GM13976 (cell line): ENCODE measurements at regions not wholly inside any gene's neighbourhood (a gene's known extent, or its start where the extent isn't known, plus 50 kb on each side); places are given as distances from the start of the nearest gene placed in this dataset.

Experiments
- DNase-seq: peaks from one replicate; pipeline ENCODE4 v3.0.0; 2012; ENCODE audit warnings: low spot score
- in situ Hi-C: fragments of 300-500 bp; cut with MboI; formaldehyde crosslinking; loops from one replicate; pipeline ENCODE4 v1.12.0; 2022; ENCODE audit warnings: low sequenced_read_pairs, mixed read lengths, inconsistent platforms; ENCODE audit not compliant: unreplicated experiment
- TF ChIP-seq, protein P1 (sequence below): IDR thresholded peaks from 2 replicates; pipeline ENCODE4 v1.5.1; 2012; ENCODE audit warnings: borderline replicate concordance, mild to moderate bottlenecking; ENCODE audit not compliant: insufficient read depth; ENCODE audit errors: extremely low read depth, missing control alignments, control extremely low read depth

DNA sequence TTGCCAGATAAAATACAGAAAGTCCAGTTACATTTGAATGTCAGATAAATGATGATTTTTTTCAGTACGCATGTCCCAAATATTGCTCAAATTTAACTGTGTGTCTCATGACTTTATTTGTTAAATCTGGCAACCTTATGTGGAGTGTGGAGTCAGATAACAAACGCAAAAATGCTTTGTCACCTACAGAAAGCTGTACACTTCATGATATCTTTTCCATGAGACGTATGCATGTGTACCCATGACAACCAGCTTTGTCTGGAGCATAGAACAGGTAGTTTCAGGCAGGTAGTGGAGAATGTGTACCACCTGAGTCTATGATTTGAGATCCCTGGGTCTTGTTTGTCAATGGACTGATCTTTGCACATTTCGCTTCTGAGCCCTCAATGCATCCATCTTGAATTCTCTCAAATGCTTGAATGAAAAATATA is 105.5 kb upstream of the CPEB4 start:
- in situ Hi-C loops: no loop called here
- DNase-seq: no peak
- TF ChIP-seq, protein P1, sequence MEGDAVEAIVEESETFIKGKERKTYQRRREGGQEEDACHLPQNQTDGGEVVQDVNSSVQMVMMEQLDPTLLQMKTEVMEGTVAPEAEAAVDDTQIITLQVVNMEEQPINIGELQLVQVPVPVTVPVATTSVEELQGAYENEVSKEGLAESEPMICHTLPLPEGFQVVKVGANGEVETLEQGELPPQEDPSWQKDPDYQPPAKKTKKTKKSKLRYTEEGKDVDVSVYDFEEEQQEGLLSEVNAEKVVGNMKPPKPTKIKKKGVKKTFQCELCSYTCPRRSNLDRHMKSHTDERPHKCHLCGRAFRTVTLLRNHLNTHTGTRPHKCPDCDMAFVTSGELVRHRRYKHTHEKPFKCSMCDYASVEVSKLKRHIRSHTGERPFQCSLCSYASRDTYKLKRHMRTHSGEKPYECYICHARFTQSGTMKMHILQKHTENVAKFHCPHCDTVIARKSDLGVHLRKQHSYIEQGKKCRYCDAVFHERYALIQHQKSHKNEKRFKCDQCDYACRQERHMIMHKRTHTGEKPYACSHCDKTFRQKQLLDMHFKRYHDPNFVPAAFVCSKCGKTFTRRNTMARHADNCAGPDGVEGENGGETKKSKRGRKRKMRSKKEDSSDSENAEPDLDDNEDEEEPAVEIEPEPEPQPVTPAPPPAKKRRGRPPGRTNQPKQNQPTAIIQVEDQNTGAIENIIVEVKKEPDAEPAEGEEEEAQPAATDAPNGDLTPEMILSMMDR: no peak

DNA sequence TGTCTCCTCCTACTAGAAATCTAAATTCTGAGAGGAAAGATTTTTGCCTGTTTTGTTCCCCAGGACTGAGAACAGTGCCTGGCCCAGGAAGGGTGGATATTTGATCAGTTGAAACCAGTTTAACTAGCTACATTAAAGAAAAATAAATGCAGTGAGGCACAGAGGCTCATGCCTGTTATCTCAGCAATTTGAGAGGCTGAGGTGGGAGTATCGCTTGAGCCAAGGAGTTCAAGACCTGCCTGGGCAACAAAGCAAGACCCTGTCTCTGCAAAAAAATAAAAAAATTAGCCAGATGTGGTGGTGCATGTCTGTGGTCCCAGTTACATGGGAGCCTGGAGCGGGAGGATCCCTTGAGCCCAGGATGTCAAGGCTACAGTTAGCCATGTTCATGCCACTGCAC is 104.8 kb upstream of the CPEB4 start:
- no peak for DNase-seq
- TF ChIP-seq, protein P1: no peak
- in situ Hi-C loops: no loop called here

- TF ChIP-seq, protein P1: no peak
- in situ Hi-C loops: no loop called here
- no peak for DNase-seq
Measured at GRCh38 chr5:173785400-173785799, 102.7 kb upstream of the CPEB4 start.

DNA sequence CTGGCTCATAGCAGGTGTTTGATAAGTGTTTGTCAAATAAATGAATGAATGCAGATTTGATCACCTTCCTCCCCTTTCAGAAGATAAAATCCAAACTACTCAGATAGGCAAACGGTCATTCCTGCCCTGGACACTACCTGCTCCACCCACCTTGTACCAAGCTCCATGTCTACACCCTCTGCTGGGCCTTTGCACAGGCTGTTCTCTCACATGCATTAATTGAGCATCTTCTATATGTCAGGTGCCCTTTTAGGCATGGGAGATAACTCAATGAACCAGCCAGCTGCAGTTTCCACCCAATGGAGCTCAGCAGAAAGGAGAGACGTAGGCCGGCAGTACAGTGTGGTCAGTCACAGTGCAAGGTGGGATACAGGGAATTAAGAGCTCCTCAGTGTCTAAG is 102.3 kb upstream of the CPEB4 start:
- in situ Hi-C loops: no loop called here

GRCh38 chr5:173786286-173787187 is 101.6 kb upstream of the CPEB4 start:
- DNase-seq: peak; percentile 69
- in situ Hi-C loops: no loop called here

More for the DNA sequence above, 102.3 kb upstream of the CPEB4 start:
- TF ChIP-seq, protein P1: no peak
- no peak for DNase-seq

GRCh38 chr5:173789031-173789920 is 98.9 kb upstream of the CPEB4 start:
- peak; percentile 51 for DNase-seq
- in situ Hi-C loops: no loop called here
- TF ChIP-seq, protein P1: no peak

More at GRCh38 chr5:173786286-173787187, 101.6 kb upstream of the CPEB4 start:
- TF ChIP-seq, protein P1: peak; percentile 73
